GM12878 (cell line): ENCODE measurements at regions not wholly inside any gene's neighbourhood (a gene's known extent, or its start where the extent isn't known, plus 50 kb on each side); places are given as distances from the start of the nearest gene placed in this dataset.

Source experiments
- ATAC-seq: fragments of 200-7000 bp; cut with Tn5 transposase; 3 replicates; pipeline ENCODE4 v1.9.1; 2020; ENCODE audit warnings: mild to moderate bottlenecking, moderate library complexity
- BruUV-seq: library from RNA; stranded (reverse); fragments of 400-500 nt; replicated peaks from 2 replicates; lab custom pipeline; 2021; lab: Mats Ljungman, UMichigan
- CTCF ChIA-PET: fragments of 300-600 bp; sonication (Branson Sonifier 250); formaldehyde crosslinking; extraction: SDS; loops from one replicate; lab custom pipeline; 2021; ENCODE audit warnings: inconsistent platforms; lab: Yijun Ruan, JAX
- POLR2A ChIA-PET: fragments of 350-600 bp; formaldehyde crosslinking; extraction: SDS; loops from one replicate; lab custom pipeline; 2021; ENCODE audit warnings: inconsistent platforms; lab: Charles Lee
- RAD21 ChIA-PET: fragments of 300-600 bp; sonication (Branson Sonifier 250); formaldehyde crosslinking; loops from one replicate; lab custom pipeline; 2023; ENCODE audit warnings: antibody characterized with exemption; ENCODE audit not compliant: unreplicated experiment; lab: Charles Lee
- SMC1A ChIA-PET: fragments of 300-600 bp; sonication (Branson Sonifier 250); formaldehyde crosslinking; loops from one replicate; lab custom pipeline; 2023; ENCODE audit not compliant: unreplicated experiment, uncharacterized antibody; lab: Charles Lee
- DNase-seq: peaks from one replicate; pipeline ENCODE4 v3.0.0-alpha.2; 2011; ENCODE audit warnings: low read depth, low spot score
- FAIRE-seq: peaks from 3 replicates; lab custom pipeline; 2011; peaks lifted over from hg19 to GRCh38; lab: Jason Lieb, UNC
- H2AFZ ChIP-seq: 2 replicates; pipeline ENCODE4 v1.6.0; 2011; ENCODE audit warnings: low read depth, low read length, control low read depth; ENCODE audit not compliant: control insufficient read depth
- H3K27ac ChIP-seq: 2 replicates; pipeline ENCODE4 v1.5.1; 2011; ENCODE audit warnings: control low read depth; ENCODE audit not compliant: control insufficient read depth, insufficient read depth
- H3K27me3 ChIP-seq, 2 experiments: replicated peaks in 1 of 2; 2 replicates each; pipeline versions ENCODE4 v1.6.0 to v1.6.1; 2011; ENCODE audit warnings: low read length in 1 of 2; ENCODE audit not compliant: control insufficient read depth in 2 of 2, insufficient read depth in 2 of 2
- H3K36me3 ChIP-seq, 2 experiments: 2 replicates each; pipeline ENCODE4 v1.5.1; 2011; ENCODE audit warnings: low read length in 1 of 2; ENCODE audit not compliant: control insufficient read depth in 2 of 2, insufficient read depth in 2 of 2
- H3K4me1 ChIP-seq: 2 replicates; pipeline ENCODE4 v1.6.1; 2011; ENCODE audit warnings: mild to moderate bottlenecking, low read length, moderate library complexity, mixed read lengths; ENCODE audit not compliant: control insufficient read depth, insufficient read depth
- H3K4me2 ChIP-seq: 2 replicates; pipeline ENCODE4 v1.6.0; 2011; ENCODE audit warnings: control low read depth; ENCODE audit not compliant: control insufficient read depth, insufficient read depth
- H3K4me3 ChIP-seq: fragments of 200-600 bp; sonication (generic); 2 replicates; pipeline ENCODE4 v1.5.1; 2016
- H3K79me2 ChIP-seq: 2 replicates; pipeline ENCODE4 v1.6.0; 2011; ENCODE audit warnings: low read length; ENCODE audit not compliant: control insufficient read depth, insufficient read depth
- H3K9ac ChIP-seq: 2 replicates; pipeline ENCODE4 v1.8.0; 2011; ENCODE audit warnings: low read length, control low read depth, mixed read lengths; ENCODE audit not compliant: control insufficient read depth, insufficient read depth
- H3K9me3 ChIP-seq: replicated peaks from 3 replicates; pipeline ENCODE4 v1.5.1; 2011; ENCODE audit warnings: mild to moderate bottlenecking, low read length; ENCODE audit not compliant: control insufficient read depth, insufficient read depth
- H4K20me1 ChIP-seq: 2 replicates; pipeline ENCODE4 v1.6.0; 2011; ENCODE audit not compliant: control insufficient read depth, insufficient read depth
- BCL3 ChIP-seq: IDR thresholded peaks from 2 replicates; pipeline ENCODE4 v1.6.1; 2011; ENCODE audit warnings: borderline replicate concordance, low read depth, mild to moderate bottlenecking, moderate library complexity, low read length; ENCODE audit not compliant: insufficient read depth, poor library complexity, severe bottlenecking
- CBX3 ChIP-seq: fragments of 200-600 bp; sonication (generic); IDR thresholded peaks from 2 replicates; pipeline ENCODE4 v1.6.1; 2016; ENCODE audit warnings: low read depth, borderline replicate concordance
- CREB1 ChIP-seq: IDR thresholded peaks from 2 replicates; pipeline ENCODE4 v1.6.1; 2012; ENCODE audit warnings: low read depth, mild to moderate bottlenecking, inconsistent platforms
- E2F8 ChIP-seq: fragments of 450-650 bp; IDR thresholded peaks from 2 replicates; pipeline ENCODE4 v1.6.1; 2018; ENCODE audit warnings: mild to moderate bottlenecking, low read depth, moderate library complexity; ENCODE audit not compliant: partially characterized antibody
- IKZF2 ChIP-seq, 2 experiments: fragments of 450-650 bp; IDR thresholded peaks; 2 replicates each; pipeline ENCODE4 v1.6.1; 2017; ENCODE audit warnings: mild to moderate bottlenecking in 2 of 2, moderate library complexity in 2 of 2
- JUNB ChIP-seq: IDR thresholded peaks from 2 replicates; pipeline ENCODE4 v1.6.1; 2016; ENCODE audit warnings: antibody characterized with exemption, mild to moderate bottlenecking
- KDM1A ChIP-seq: fragments of 200-600 bp; sonication (generic); IDR thresholded peaks from 2 replicates; pipeline ENCODE4 v1.6.1; 2016; ENCODE audit warnings: borderline replicate concordance
- MLLT1 ChIP-seq: fragments of 450-650 bp; IDR thresholded peaks from 2 replicates; pipeline ENCODE4 v1.6.1; 2016; ENCODE audit warnings: mild to moderate bottlenecking
- NFXL1 ChIP-seq: fragments of 450-650 bp; IDR thresholded peaks from 2 replicates; pipeline ENCODE4 v1.6.1; 2017; ENCODE audit warnings: antibody characterized with exemption, mild to moderate bottlenecking, borderline replicate concordance
- PKNOX1 ChIP-seq: fragments of 450-650 bp; IDR thresholded peaks from 2 replicates; pipeline ENCODE4 v1.6.1; 2016; ENCODE audit warnings: mild to moderate bottlenecking
- POU2F2 ChIP-seq: IDR thresholded peaks from 3 replicates; pipeline ENCODE4 v1.6.1; 2011; ENCODE audit warnings: low read depth, mild to moderate bottlenecking, low read length, borderline replicate concordance
- SIN3A ChIP-seq: IDR thresholded peaks from 2 replicates; pipeline ENCODE4 v1.6.1; 2012; ENCODE audit warnings: low read depth, low read length, improper control_type of control experiment
- STAT3 ChIP-seq: IDR thresholded peaks from 2 replicates; pipeline ENCODE4 v1.6.1; 2011; ENCODE audit warnings: low read depth, low read length, improper control_type of control experiment
- ZBTB11 ChIP-seq: fragments of 450-650 bp; formaldehyde crosslinking; IDR thresholded peaks from 2 replicates; pipeline ENCODE4 v1.5.0; 2022; ENCODE audit warnings: mild to moderate bottlenecking, missing genetic modification characterization
- WGBS: methylation state at CpG from one replicate; pipeline ENCODE4 v1.1.6; 2016; ENCODE audit warnings: low lambda C conversion rate; ENCODE audit not compliant: insufficient replicate concordance, insufficient coverage; ENCODE audit errors: missing lambda C conversion rate; 5-methylcytosine and 5-hydroxymethylcytosine counted together
- in situ Hi-C: fragments of 300-500 bp; cut with MboI; formaldehyde crosslinking; loops from 9 replicates; pipeline ENCODE4 v1.14.3; 2018; ENCODE audit warnings: mixed read lengths
- intact Hi-C: fragments of 100-400 bp; cut with micrococcal nuclease; formaldehyde crosslinking; loops from one replicate; pipeline ENCODE4 v1.14.2; 2022; ENCODE audit not compliant: unreplicated experiment

GRCh38 chr10:33588974-33589600, 254.6 kb upstream of the NRP1 start:
- Histone ChIP-seq H3K4me1 (no peaks in the 10 kb centered on the region), H3K27me3 (no peaks in the 10 kb centered on the region), H3K79me2 (no peaks in the 10 kb centered on the region), H3K4me3 (no peak overlapping the region), H3K9ac (no peak overlapping the region), H2AFZ (no peak overlapping the region), H3K4me2 (no peak overlapping the region), H3K36me3 (no peaks in the 10 kb centered on the region), H4K20me1 (no peaks in the 10 kb centered on the region), H3K9me3 (no peaks in the 10 kb centered on the region), H3K27ac (no peak overlapping the region)
- POLR2A ChIA-PET: no interaction called here
- intact Hi-C loops: no loop called here
- CTCF ChIA-PET: interaction anchor here (0.6 kb wide), 1 partner anchor 8 kb away, joined by 3 read pairs; no protein-coding TSS in a partner anchor
- ATAC-seq (no peak), FAIRE-seq (no peak), DNase-seq (no peak)
- in situ Hi-C loops: no loop called here
- 67% methylated on average over 5 of the region's 5 CpGs for WGBS
- SMC1A ChIA-PET: interaction anchor here (0.7 kb wide), 1 partner anchor 90 kb away, joined by 3 read pairs; no protein-coding TSS in a partner anchor
- BruUV-seq: no TSS peak
- RAD21 ChIA-PET: no interaction called here
- TF ChIP-seq CREB1 (no peak), CBX3 (no peak), SIN3A (no peak), BCL3 (no peak), IKZF2 (IDR thresholded peaks at IDR 0.05) (no peak), KDM1A (no peak), JUNB (no peak), PKNOX1 (no peak), E2F8 (no peak), NFXL1 (no peak), POU2F2 (no peak), ZBTB11 (CRISPR knock-in tag) (no peak), STAT3 (no peak), MLLT1 (no peak)
